GM18517 (cell line): ENCODE measurements at regions not wholly inside any gene's neighbourhood (a gene's known extent, or its start where the extent isn't known, plus 50 kb on each side); places are given as distances from the start of the nearest gene placed in this dataset.

Experiments
- ATAC-seq: cut with Tn5 transposase; IDR thresholded peaks from one replicate; pipeline ENCODE4 v1.9.1; 2021; ENCODE audit warnings: mild to moderate bottlenecking, moderate library complexity; ENCODE audit not compliant: unreplicated experiment

GRCh38 chr20:21033817-21034216, 72.3 kb downstream of the LINC00237 start:
- no peak for ATAC-seq

DNA sequence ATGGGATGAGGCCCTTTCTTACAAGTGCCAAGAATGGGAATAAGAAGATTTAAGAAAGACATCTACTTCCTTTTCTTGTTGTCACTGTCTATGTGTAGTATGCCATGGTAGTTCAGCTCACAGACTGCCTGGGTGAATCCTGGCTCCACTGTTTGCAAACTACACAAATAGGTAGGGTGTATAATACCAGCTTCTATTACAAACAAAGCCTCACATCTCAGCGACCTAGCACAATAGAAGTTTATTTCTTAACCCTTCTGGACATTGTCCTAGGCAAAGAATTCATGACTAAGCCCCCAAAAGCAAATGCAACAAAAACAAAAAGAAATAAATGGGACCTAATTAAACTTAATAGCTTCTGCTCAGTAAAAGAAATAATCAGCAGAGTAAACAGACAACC, 74.5 kb downstream of the LINC00237 start:
- no peak for ATAC-seq

GRCh38 chr20:21029341-21029740, 76.8 kb downstream of the LINC00237 start:
- no peak for ATAC-seq

GRCh38 chr20:21028921-21029320, 77.2 kb downstream of the LINC00237 start:
- no peak for ATAC-seq

GRCh38 chr20:21028436-21028835, 77.7 kb downstream of the LINC00237 start:
- ATAC-seq, result no peak

DNA sequence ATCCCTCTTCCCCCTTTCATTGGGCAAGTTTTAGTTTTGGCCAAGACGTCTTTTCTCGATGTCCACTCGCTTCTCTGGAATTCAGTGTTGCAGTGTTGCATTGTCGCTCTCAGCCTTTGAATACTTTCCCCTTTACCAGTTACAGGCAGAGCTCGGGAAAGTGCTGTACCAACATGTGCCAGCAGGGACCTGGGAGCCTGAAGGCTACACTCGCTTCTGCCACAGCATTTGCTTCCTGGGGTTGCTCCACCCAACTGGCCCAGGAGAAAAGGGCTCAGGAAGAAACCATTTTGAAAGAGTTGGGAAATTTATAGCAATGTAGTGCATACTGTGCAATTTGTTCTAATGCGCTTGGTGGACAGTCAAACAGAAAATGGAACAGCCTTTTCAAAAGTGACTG, 78.6 kb downstream of the LINC00237 start:
- ATAC-seq, result no peak

- no peak for ATAC-seq
These were observed 79.2 kb downstream of the LINC00237 start for GRCh38 chr20:21026951-21027350.

- ATAC-seq, result no peak
These were observed 81.7 kb downstream of the LINC00237 start for GRCh38 chr20:21024420-21024819.

- ATAC-seq, result no peak
These were observed 83.2 kb downstream of the LINC00237 start for GRCh38 chr20:21022925-21023324.

- ATAC-seq, result no peak
These were observed 84.7 kb downstream of the LINC00237 start for GRCh38 chr20:21021472-21021790.

DNA sequence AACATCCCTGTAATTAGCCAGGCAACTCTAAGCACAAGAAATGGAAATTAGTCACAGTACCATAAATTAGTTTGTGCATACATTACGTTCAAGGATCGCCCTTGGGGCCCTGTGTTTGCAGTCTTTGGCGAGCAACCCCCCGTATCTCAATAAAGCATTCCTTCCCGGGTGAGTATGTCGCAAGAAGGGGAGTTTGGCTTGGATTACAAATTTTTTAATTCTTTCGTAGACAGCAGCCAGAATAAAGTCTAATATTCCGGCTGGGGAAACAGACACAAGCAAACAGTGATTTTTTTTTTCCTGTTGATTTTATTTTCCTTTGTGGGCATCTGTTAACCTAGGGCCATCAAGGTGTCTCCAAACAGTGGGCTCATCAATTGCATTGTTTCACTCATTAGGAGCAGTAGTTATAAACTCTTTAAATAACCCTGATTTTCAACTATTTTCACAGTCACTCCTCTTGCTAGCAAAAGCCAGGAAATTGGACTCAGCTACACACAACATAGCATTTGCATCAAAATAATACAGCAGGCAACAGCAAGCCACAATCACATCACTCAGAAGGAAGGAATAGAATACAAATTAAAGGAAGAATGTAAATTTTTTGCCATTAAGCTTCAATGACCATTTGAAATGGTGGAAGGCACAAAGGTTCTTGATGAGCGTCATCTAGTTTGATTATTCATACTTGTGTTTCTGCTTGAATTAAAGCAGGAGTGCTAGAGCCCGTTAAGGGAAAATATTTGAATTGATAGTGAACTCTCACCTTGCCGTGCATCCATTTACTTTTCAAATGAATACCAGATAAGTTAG, 85.3 kb downstream of the LINC00237 start:
- no peak for ATAC-seq

- no peak for ATAC-seq
These were observed 86.1 kb downstream of the LINC00237 start for GRCh38 chr20:21019814-21020658.

DNA sequence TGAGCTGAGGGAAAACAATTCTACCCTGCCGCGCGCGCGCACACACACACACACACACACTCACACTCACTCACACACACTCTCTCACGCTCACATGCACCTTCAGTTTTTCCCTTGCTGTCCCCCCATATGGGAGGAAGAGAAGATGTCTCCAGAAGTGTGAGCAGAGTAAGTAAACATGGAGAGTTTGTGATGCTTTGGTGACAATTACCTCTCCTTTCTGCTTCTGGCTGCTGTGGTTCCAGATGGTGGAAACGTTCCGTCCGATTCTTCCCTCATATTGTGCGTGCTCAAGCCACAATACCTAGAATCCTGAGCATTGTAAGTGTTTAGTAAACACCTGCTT, 86.7 kb downstream of the LINC00237 start:
- ATAC-seq, result no peak

- no peak for ATAC-seq
These were observed 87.6 kb downstream of the LINC00237 start for GRCh38 chr20:21018576-21018975.

DNA sequence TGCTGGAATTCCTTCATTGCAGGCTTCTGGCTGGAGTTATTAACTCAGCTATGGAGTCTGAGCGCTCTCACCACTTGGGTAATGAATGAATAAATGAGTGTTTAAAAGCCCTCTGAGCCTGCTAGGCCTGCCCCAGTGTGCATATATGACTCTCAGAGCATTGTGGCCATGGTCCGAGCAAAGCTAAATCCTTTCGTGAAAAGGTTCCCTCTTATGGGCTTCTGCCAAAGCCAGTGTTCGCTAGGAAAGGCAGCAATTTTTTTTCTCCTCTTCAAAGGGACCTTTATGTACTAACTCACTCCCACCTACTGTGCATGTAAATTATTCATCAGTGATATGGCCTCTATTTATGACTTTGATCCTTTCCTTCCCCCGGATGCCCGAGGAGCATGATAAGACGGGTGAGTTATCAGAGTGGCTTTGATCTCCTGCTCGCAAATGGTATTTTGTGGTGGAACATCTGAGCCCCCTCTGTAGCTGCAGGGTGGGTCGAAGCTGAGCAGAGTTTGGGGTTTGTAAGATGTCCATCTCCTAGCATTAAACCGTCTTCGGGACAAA, 88.6 kb downstream of the LINC00237 start:
- no peak for ATAC-seq

DNA sequence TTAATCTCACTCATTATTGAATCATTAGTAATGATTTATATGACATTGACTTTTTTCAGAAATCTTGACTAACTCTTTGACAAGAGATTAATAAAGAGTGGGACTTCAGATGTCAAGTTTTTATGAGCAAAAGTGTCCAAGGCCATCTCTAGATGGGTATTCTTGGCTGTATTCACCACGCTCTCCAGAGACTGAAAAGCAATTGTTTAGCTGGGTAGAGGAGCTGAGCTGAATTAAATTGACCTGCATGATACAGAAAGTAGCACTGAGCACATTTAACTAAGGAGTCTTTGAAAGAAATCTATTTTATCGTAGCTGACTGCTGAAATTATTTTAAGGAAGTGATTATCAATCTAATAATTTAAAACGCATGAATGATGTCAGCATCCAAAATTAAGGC, 89.4 kb downstream of the LINC00237 start:
- ATAC-seq, result no peak

GRCh38 chr20:21014528-21014927, 91.6 kb downstream of the LINC00237 start:
- ATAC-seq, result no peak

GRCh38 chr20:21008951-21009350, 97.2 kb downstream of the LINC00237 start:
- ATAC-seq, result no peak

- ATAC-seq, result no peak
These were observed 99.5 kb downstream of the LINC00237 start for GRCh38 chr20:21006611-21007010.

DNA sequence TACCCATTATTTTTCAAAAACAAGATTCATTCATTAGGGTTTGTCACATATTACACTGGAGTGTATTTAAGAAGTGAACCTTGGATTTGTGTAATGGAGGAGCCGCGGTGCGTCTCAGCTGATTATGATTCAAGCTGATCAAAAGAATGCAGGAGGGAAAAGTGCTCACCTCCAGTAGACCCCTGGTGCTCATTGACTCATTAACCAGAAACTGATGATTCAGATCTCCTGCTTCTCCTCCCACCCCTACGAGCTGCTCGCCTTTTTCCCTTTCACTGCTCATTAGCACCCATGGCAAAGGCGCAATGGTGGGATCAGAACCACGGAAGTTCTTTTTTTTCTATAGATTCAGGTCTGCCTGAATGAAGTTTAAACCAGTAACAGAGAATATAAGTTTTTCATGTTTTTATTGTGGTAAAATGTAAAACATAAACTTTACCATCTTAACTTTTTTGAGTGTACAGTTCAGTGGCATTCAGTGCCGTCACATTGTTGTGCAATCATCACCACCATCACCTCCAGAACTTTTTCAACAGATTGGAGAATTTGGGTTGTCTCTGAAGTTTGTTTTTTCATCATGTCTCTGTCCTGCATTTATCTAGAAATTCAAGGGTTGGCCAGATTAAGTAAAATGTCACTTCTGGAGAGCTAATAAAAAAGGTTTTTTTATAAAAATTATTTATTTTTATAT, 101.6 kb downstream of the LINC00237 start:
- ATAC-seq, result no peak

DNA sequence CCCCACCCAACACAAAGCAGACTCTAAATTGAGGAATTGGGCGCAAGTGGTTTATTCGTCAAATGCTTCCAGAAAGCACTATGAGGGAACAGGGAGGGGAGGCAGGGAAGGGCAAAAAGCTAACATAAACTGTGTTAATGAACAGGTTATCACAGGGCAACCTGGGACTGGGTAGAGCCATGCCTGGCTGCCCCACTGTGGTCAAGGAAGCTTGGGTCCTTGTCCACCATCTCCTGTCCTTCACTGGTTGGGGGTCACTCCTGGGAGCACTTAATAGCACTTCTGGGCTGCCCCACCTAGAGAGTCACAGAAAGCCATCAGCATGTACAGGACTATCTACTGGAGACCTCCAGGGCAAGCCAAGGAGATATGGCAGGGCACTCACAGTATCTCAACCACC, 102.3 kb downstream of the LINC00237 start:
- ATAC-seq, result no peak
